Immature natural killer cell (primary cell): ENCODE measurements at regions not wholly inside any gene's neighbourhood (a gene's known extent, or its start where the extent isn't known, plus 50 kb on each side); places are given as distances from the start of the nearest gene placed in this dataset.

Experiments
- DNase-seq, 3 donors: peaks; one replicate each; pipeline ENCODE4 v3.0.0; 2022; ENCODE audit warnings: mixed read lengths in 1 of 3
- H3K27ac Mint-ChIP-seq, 6 donors: one replicate each; pipeline ENCODE4 v1.8.0; 2020; ENCODE audit warnings: mixed read lengths in 6 of 6, mild to moderate bottlenecking in 5 of 6, inconsistent platforms in 4 of 6, moderate library complexity in 3 of 6
- H3K27me3 Mint-ChIP-seq, 3 donors: one replicate each; pipeline ENCODE4 v1.8.0; 2020 to 2021; ENCODE audit warnings: low read depth in 3 of 3, mild to moderate bottlenecking in 3 of 3, mixed read lengths in 3 of 3, moderate library complexity in 3 of 3, inconsistent platforms in 1 of 3
- H3K36me3 Mint-ChIP-seq, 3 donors: one replicate each; pipeline ENCODE4 v1.8.0; 2020; ENCODE audit warnings: mixed read lengths in 3 of 3, inconsistent platforms in 2 of 3, mild to moderate bottlenecking in 2 of 3
- H3K4me1 Mint-ChIP-seq, 2 donors: one replicate each; pipeline ENCODE4 v1.8.0; 2020; ENCODE audit warnings: inconsistent platforms in 2 of 2, mild to moderate bottlenecking in 2 of 2, mixed read lengths in 2 of 2, moderate library complexity in 1 of 2
- H3K4me3 Mint-ChIP-seq, 5 donors: one replicate each; pipeline ENCODE4 v1.8.0; 2020; ENCODE audit warnings: mild to moderate bottlenecking in 5 of 5, mixed read lengths in 5 of 5, inconsistent platforms in 3 of 5, moderate library complexity in 3 of 5
- H3K9me3 Mint-ChIP-seq, 6 donors: one replicate each; pipeline ENCODE4 v1.8.0; 2020; ENCODE audit warnings: mild to moderate bottlenecking in 6 of 6, mixed read lengths in 6 of 6, inconsistent platforms in 4 of 6, moderate library complexity in 3 of 6

- Mint-ChIP-seq H3K9me3 (peaks cover 0 to 7% (median 0%) of the 10 kb centered on the region in 6 donors), H3K27ac (no peak overlapping the region), H3K4me1 (no peaks in the 10 kb centered on the region), H3K4me3 (no peak overlapping the region), H3K27me3 (peaks cover 0 to 5% (median 0%) of the 10 kb centered on the region in 3 donors), H3K36me3 (no peaks in the 10 kb centered on the region)
- DNase-seq, result no peak
Observed at GRCh38 chr7:125568799-125569198, 639.2 kb upstream of the POT1 start.

- H3K4me3 Mint-ChIP-seq, result no peak overlapping the region
- H3K9me3 Mint-ChIP-seq, result peaks cover 0 to 14% (median under 1%) of the 10 kb centered on the region in 6 donors
- DNase-seq, result no peak
- no peaks in the 10 kb centered on the region for H3K4me1 Mint-ChIP-seq
- no peaks in the 10 kb centered on the region for H3K36me3 Mint-ChIP-seq
- peaks cover 0 to 6% (median 0%) of the 10 kb centered on the region in 3 donors for H3K27me3 Mint-ChIP-seq
- H3K27ac Mint-ChIP-seq, result no peak overlapping the region
Observed at GRCh38 chr7:125567686-125568085, 638.1 kb upstream of the POT1 start.

GRCh38 chr7:125563964-125564529 lies 634.4 kb upstream of the POT1 start:
- H3K4me3 Mint-ChIP-seq, result peak overlapping the region in 1 of 5 donors; percentile 52
- peaks cover 0 to 6% (median 0%) of the 10 kb centered on the region in 3 donors for H3K27me3 Mint-ChIP-seq
- no peak overlapping the region for H3K27ac Mint-ChIP-seq
- peaks cover 16 to 19% of the 10 kb centered on the region in 2 donors for H3K4me1 Mint-ChIP-seq
- H3K36me3 Mint-ChIP-seq, result no peaks in the 10 kb centered on the region
- no peak for DNase-seq
- H3K9me3 Mint-ChIP-seq, result peaks cover 0 to 16% (median 3%) of the 10 kb centered on the region in 6 donors

DNA sequence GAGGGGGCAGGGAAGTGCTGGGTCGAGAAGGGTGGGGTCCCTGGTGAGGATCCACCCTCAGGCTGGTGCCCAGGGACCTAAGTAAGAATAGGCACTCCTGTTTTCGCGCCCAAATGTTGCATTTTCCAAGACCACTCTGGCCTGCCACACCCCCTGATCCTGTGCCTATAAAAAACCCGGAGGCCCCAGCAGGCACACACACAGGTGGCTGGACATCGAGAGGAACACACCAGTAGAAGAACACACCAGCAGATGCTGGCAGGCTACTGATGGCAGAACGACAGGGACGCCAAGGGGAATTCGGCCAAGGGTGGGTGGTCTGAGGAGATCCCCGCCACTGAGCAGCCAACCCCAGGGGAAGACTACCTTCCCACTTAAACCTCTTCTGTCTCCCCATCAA lies 633.9 kb upstream of the POT1 start:
- Mint-ChIP-seq H3K27me3 (peaks cover 0 to 6% (median 0%) of the 10 kb centered on the region in 3 donors), H3K4me1 (peaks cover 16 to 19% of the 10 kb centered on the region in 2 donors), H3K9me3 (peaks cover 0 to 12% (median 3%) of the 10 kb centered on the region in 6 donors), H3K36me3 (no peaks in the 10 kb centered on the region), H3K27ac (no peak overlapping the region), H3K4me3 (peak overlapping the region in 1 of 5 donors; percentile 52)
- DNase-seq, result no peak

GRCh38 chr7:125561006-125561405 lies 631.4 kb upstream of the POT1 start:
- peak; percentile 3 to 23 (median 11) for DNase-seq
- Mint-ChIP-seq H3K9me3 (peaks cover 0 to 9% (median 3%) of the 10 kb centered on the region in 6 donors), H3K27me3 (peaks cover 0 to 6% (median 0%) of the 10 kb centered on the region in 3 donors), H3K27ac (peak overlapping the region in 2 of 6 donors; percentile 14 to 29), H3K4me1 (peaks cover 16 to 19% of the 10 kb centered on the region in 2 donors), H3K4me3 (peak overlapping the region; percentile 69 to 87 (median 77)), H3K36me3 (no peaks in the 10 kb centered on the region)

- Mint-ChIP-seq H3K4me3 (peak overlapping the region in 4 of 5 donors; percentile 50 to 70 (median 61)), H3K4me1 (peaks cover 16 to 19% of the 10 kb centered on the region in 2 donors), H3K27ac (peak overlapping the region in 1 of 6 donors; percentile 42), H3K36me3 (no peaks in the 10 kb centered on the region), H3K27me3 (peaks cover 0 to 6% (median 0%) of the 10 kb centered on the region in 3 donors), H3K9me3 (peaks cover 0 to 17% (median 3%) of the 10 kb centered on the region in 6 donors)
- DNase-seq, result no peak
Observed at GRCh38 chr7:125559921-125560320, 630.3 kb upstream of the POT1 start.

DNA sequence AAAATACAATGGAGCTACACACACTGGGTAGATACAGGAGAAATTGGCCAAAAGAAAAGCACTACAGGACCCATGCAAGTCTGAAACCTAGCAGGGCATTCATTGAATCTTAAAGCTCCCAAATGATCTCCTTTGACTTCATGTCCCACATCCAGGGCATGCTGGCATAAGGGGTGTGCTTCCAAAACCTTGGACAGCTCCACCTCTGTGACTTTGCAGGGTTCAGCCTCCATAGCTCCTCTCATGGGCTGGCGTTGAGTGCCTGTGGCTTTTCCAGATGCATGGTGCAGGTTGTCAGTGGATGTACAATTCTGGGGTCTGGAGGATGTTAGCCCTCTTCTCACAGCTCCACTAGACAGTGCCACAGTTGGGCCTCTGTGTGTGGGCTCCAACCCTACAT lies 626.3 kb upstream of the POT1 start:
- no peak overlapping the region for H3K27ac Mint-ChIP-seq
- no peak overlapping the region for H3K4me3 Mint-ChIP-seq
- H3K4me1 Mint-ChIP-seq, result peaks cover 11 to 12% of the 10 kb centered on the region in 2 donors
- peaks cover 0 to 8% (median 0%) of the 10 kb centered on the region in 6 donors for H3K9me3 Mint-ChIP-seq
- H3K27me3 Mint-ChIP-seq, result peaks cover 0 to 2% (median 0%) of the 10 kb centered on the region in 3 donors
- no peak for DNase-seq
- H3K36me3 Mint-ChIP-seq, result no peaks in the 10 kb centered on the region

GRCh38 chr7:125551008-125551407 lies 621.4 kb upstream of the POT1 start:
- H3K27me3 Mint-ChIP-seq, result peaks cover 0 to 4% (median 2%) of the 10 kb centered on the region in 3 donors
- H3K36me3 Mint-ChIP-seq, result no peaks in the 10 kb centered on the region
- H3K27ac Mint-ChIP-seq, result no peak overlapping the region
- H3K4me1 Mint-ChIP-seq, result no peaks in the 10 kb centered on the region
- peaks cover 0 to 8% (median 0%) of the 10 kb centered on the region in 6 donors for H3K9me3 Mint-ChIP-seq
- no peak overlapping the region for H3K4me3 Mint-ChIP-seq
- DNase-seq, result no peak

- H3K36me3 Mint-ChIP-seq, result no peaks in the 10 kb centered on the region
- peaks cover 0 to 2% (median 2%) of the 10 kb centered on the region in 3 donors for H3K27me3 Mint-ChIP-seq
- no peak overlapping the region for H3K27ac Mint-ChIP-seq
- no peaks in the 10 kb centered on the region for H3K9me3 Mint-ChIP-seq
- H3K4me1 Mint-ChIP-seq, result no peaks in the 10 kb centered on the region
- DNase-seq, result no peak
- no peak overlapping the region for H3K4me3 Mint-ChIP-seq
Observed at GRCh38 chr7:125547505-125547904, 617.9 kb upstream of the POT1 start.

GRCh38 chr7:125530553-125530952 lies 600.9 kb upstream of the POT1 start:
- no peak overlapping the region for H3K4me3 Mint-ChIP-seq
- no peaks in the 10 kb centered on the region for H3K36me3 Mint-ChIP-seq
- H3K4me1 Mint-ChIP-seq, result no peaks in the 10 kb centered on the region
- peaks cover 0 to 23% (median 0%) of the 10 kb centered on the region in 6 donors for H3K9me3 Mint-ChIP-seq
- no peak overlapping the region for H3K27ac Mint-ChIP-seq
- no peak for DNase-seq
- H3K27me3 Mint-ChIP-seq, result peaks cover 0 to 1% (median 0%) of the 10 kb centered on the region in 3 donors

- DNase-seq, result no peak
Observed at GRCh38 chr7:125529249-125529648, 599.6 kb upstream of the POT1 start.

GRCh38 chr7:125526958-125527357 lies 597.3 kb upstream of the POT1 start:
- Mint-ChIP-seq H3K4me3 (no peak overlapping the region), H3K36me3 (no peaks in the 10 kb centered on the region), H3K27ac (no peak overlapping the region), H3K9me3 (peaks cover 0 to 20% (median 0%) of the 10 kb centered on the region in 6 donors), H3K27me3 (no peaks in the 10 kb centered on the region), H3K4me1 (no peaks in the 10 kb centered on the region)
- DNase-seq, result no peak

More at GRCh38 chr7:125529249-125529648, 599.6 kb upstream of the POT1 start:
- H3K4me3 Mint-ChIP-seq, result no peak overlapping the region
- peaks cover 0 to 1% (median 0%) of the 10 kb centered on the region in 3 donors for H3K27me3 Mint-ChIP-seq
- no peak overlapping the region for H3K27ac Mint-ChIP-seq
- H3K36me3 Mint-ChIP-seq, result no peaks in the 10 kb centered on the region
- no peaks in the 10 kb centered on the region for H3K4me1 Mint-ChIP-seq
- H3K9me3 Mint-ChIP-seq, result peaks cover 0 to 20% (median 0%) of the 10 kb centered on the region in 6 donors

GRCh38 chr7:125526092-125526491 lies 596.5 kb upstream of the POT1 start:
- Mint-ChIP-seq H3K4me3 (no peak overlapping the region), H3K36me3 (no peaks in the 10 kb centered on the region), H3K27ac (no peak overlapping the region), H3K4me1 (no peaks in the 10 kb centered on the region), H3K9me3 (peaks cover 0 to 20% (median 0%) of the 10 kb centered on the region in 6 donors), H3K27me3 (no peaks in the 10 kb centered on the region)
- no peak for DNase-seq

- Mint-ChIP-seq H3K36me3 (no peaks in the 10 kb centered on the region), H3K4me1 (peaks cover 17 to 20% of the 10 kb centered on the region in 2 donors), H3K27me3 (no peaks in the 10 kb centered on the region), H3K9me3 (peaks cover 0 to 5% (median 0%) of the 10 kb centered on the region in 6 donors), H3K4me3 (no peak overlapping the region), H3K27ac (no peak overlapping the region)
- no peak for DNase-seq
Observed at GRCh38 chr7:125516194-125516593, 586.6 kb upstream of the POT1 start.
